GM19043 (cell line): ENCODE measurements at regions not wholly inside any gene's neighbourhood (a gene's known extent, or its start where the extent isn't known, plus 50 kb on each side); places are given as distances from the start of the nearest gene placed in this dataset.
"Not testable (repeated sequence)": the region's sequence is repeated elsewhere in the genome, so short reads cannot be mapped to it uniquely, and the experiment has no call there.

ENCODE experiments used
- ATAC-seq: cut with Tn5 transposase; IDR thresholded peaks from one replicate; pipeline ENCODE4 v1.9.1; 2021; ENCODE audit warnings: low read depth; ENCODE audit not compliant: unreplicated experiment

- no peak for ATAC-seq
Observed at GRCh38 chr2:4884117-4884571, 808.0 kb upstream of the SOX11 start.

- no peak for ATAC-seq
Observed at GRCh38 chr2:4891394-4891793, 800.8 kb upstream of the SOX11 start.

- ATAC-seq: no peak
Observed at GRCh38 chr2:4895371-4895770, 796.8 kb upstream of the SOX11 start.

GRCh38 chr2:4898706-4899105 lies 793.5 kb upstream of the SOX11 start:
- no peak for ATAC-seq

- ATAC-seq: no peak
Observed at GRCh38 chr2:4900242-4900641, 791.9 kb upstream of the SOX11 start.

- no peak for ATAC-seq
Observed at GRCh38 chr2:4900861-4901770, 791.1 kb upstream of the SOX11 start.

- ATAC-seq: no peak
Observed at GRCh38 chr2:4903656-4904348, 788.4 kb upstream of the SOX11 start.

GRCh38 chr2:4908461-4908860 lies 783.7 kb upstream of the SOX11 start:
- no peak for ATAC-seq

GRCh38 chr2:4909346-4910009 lies 782.7 kb upstream of the SOX11 start:
- no peak for ATAC-seq

GRCh38 chr2:4914036-4914435 lies 778.1 kb upstream of the SOX11 start:
- ATAC-seq: no peak

GRCh38 chr2:4914551-4914950 lies 777.6 kb upstream of the SOX11 start:
- no peak for ATAC-seq

- no peak for ATAC-seq
Observed at GRCh38 chr2:4915357-4915756, 776.8 kb upstream of the SOX11 start.

GRCh38 chr2:4916094-4916493 lies 776.1 kb upstream of the SOX11 start:
- no peak for ATAC-seq

- no peak for ATAC-seq
Observed at GRCh38 chr2:4930704-4931103, 761.5 kb upstream of the SOX11 start.

GRCh38 chr2:4931721-4932365 lies 760.3 kb upstream of the SOX11 start:
- ATAC-seq: no peak

- ATAC-seq: not testable (repeated sequence)
Observed at GRCh38 chr2:4935291-4935690, 756.9 kb upstream of the SOX11 start.

GRCh38 chr2:4937550-4937949 lies 754.6 kb upstream of the SOX11 start:
- ATAC-seq: no peak

GRCh38 chr2:4938206-4938605 lies 754.0 kb upstream of the SOX11 start:
- ATAC-seq: no peak

GRCh38 chr2:4942441-4942840 lies 749.7 kb upstream of the SOX11 start:
- no peak for ATAC-seq

- no peak for ATAC-seq
Observed at GRCh38 chr2:4947911-4948310, 744.3 kb upstream of the SOX11 start.

GRCh38 chr2:4951368-4951767 lies 740.8 kb upstream of the SOX11 start:
- no peak for ATAC-seq
